HG02588 (cell line): ENCODE measurements at regions not wholly inside any gene's neighbourhood (a gene's known extent, or its start where the extent isn't known, plus 50 kb on each side); places are given as distances from the start of the nearest gene placed in this dataset.

Experiments used
- ATAC-seq: cut with Tn5 transposase; IDR thresholded peaks from one replicate; pipeline ENCODE4 v1.9.1; 2021; ENCODE audit warnings: mild to moderate bottlenecking, moderate library complexity; ENCODE audit not compliant: unreplicated experiment

DNA sequence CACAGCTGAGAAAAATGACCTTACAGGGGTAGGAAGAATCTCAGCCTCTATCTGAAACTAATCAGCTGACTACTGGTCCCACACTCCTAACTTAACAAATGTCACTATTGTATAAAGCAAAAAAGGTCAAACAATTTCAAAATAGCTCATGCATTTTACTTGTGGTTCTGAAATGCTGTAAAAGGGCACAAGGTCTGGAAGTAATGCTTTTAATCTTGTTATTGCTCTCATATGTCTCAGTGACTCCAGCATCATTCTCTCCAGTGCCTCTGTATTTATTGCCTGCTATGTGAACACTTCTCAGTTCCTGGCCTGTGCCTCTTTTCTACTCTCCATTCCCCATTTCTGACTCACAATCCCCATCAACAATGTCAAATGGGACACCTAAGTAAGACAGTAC is 937.7 kb downstream of the CDH11 start:
- ATAC-seq = no peak

DNA sequence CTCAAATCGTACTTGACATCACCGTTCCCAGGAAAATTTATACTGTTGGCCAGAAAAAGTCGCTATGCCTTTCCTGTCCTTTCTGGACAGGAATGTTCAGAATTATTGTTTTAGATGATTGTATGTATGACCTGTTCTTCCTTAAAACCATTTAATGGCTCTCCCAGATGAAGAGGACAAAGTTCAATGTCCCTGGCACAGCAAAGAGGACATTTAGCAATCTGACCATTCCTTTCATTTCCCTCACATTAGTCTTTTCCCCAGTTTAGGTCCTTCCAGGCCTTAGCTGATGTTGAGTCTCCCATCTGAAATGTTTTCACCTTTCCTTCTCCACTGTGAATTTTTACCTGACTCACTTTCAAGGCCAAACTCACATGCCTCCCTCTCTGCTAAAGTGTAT is 938.9 kb downstream of the CDH11 start:
- no peak for ATAC-seq

DNA sequence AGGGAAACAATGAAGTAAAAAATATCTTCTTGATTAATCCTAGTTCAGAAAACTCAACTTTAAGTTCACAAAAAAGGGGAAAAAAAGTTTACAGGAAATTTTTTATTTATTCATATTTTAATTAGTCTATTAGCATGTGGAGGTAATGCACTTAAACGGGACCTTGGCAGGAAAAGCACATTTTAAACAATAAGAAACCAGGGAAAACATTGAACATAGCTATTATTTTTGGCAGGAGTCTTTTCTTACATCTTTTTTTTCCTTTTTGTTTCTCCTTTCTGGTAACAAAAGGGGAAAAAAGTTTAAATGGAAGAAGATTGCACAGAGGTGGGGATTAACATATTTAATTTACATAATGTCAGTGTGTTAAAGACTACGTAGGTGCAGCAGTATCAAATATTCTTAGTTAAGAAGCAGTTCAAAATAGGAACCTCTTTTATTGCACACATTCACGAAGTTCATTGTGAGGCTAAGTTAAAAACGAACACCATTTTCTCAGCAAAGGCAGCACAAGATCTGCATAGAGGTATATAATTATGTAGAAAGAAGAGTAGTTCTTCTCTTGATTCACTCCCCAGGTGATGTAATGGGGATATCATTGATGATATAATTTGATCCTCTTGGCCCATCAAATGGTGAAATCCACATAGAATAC is 940.5 kb downstream of the CDH11 start:
- ATAC-seq = no peak

DNA sequence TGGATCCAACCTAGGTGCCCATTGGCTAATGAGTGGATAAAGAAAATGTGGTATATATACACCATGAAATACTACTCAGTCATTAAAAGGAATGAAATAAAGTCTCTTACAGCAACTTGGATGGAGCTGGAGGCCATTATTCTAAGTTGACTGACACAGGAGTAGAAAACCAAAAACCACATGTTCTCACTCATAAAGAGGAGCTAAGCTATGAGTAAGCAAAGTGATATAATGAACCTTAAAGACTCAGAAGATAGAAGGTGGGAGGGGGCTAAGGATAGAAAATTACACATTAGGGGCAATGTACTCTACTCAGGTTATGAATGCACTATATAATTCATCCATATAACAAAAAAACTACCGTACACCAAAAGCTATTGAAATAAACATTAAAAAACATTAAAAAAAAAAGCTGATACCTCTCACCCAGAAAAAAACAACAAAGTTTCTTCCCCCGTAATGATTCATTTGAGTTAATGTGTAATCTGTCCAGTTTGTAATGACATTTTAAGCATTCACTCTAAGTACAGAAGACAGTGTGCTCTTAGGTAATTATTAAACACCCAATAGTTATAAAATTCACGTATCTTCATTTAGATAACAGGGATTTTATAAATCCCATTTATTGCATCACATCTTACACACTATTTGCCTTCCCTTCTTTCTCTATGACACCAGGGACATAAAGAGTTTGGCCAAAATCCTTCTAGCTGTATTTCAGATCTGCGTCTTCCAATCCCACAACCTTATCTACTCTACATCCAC is 941.5 kb downstream of the CDH11 start:
- ATAC-seq = no peak

DNA sequence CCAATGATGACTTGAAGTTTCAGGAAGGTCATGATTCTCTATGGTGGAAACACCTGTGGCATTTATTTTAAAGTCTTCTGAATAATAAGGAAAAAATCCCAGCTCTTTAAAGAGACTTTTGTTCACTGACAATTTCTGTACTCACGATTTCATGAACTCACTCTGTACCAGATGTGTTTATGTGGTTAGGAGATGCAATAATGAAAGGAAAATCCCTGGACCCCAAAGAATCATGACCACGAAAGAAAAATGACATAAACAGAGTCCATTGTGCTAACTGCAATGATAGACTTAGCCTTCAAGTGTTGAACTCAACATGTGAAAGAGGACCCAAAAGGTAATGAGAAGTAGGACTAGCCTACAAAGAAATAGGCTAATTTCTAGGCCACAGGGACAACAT is 947.5 kb downstream of the CDH11 start:
- no peak for ATAC-seq

DNA sequence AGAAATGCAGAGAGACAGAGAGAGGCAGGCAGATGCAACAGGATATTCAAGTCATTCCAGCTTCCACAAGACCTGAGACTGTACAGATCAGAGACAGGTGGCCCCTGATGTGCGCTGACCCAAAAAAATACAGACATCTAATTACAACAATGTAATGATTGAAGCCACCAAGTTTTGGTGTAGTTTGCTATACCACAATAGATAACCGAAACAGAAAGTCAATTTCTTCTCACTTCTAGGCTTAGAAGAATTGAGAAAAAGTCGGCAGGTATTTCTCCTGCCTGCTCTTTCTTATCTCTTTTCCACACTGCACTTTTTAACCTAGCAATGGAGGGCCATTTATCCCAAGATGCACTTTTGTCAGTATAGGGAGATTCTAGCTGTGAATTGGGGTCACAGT is 949.2 kb downstream of the CDH11 start:
- ATAC-seq = no peak

DNA sequence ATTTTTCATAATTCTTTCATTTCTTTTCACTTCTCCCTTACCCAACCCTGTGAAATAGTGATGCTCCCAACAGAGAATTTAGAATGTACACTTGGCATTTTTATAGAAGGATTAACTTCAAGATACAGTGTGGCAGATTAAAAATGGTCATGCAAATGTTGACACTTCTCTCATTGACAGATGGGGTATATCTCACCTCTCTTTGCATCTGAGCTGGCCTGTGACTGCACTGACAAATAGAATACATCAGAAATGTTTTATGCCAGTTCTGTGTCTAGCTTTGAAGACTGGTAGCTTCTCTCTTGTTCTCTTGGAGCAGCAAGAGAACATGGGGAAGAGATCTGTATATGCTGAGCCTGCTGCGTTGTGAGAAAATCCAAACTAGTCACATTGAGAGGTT is 949.6 kb downstream of the CDH11 start:
- no peak for ATAC-seq

DNA sequence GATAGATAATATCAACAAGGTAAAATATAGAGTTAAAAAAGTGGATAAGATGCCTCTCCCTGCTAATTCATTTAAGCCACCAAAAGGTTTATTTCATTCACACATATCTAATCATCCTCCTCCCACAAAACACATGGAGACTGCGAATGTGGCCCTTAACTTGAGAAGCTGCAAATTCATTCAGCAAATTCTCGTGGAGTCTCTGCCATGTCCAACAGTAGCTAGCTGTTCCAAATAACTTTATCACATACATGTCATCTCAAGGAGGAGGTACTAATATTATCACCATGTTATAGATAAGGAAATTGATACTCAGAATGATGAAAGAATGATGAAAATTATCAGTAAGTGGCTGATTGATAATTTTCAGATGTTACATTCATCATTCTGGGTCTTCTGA is 950.2 kb downstream of the CDH11 start:
- no peak for ATAC-seq

DNA sequence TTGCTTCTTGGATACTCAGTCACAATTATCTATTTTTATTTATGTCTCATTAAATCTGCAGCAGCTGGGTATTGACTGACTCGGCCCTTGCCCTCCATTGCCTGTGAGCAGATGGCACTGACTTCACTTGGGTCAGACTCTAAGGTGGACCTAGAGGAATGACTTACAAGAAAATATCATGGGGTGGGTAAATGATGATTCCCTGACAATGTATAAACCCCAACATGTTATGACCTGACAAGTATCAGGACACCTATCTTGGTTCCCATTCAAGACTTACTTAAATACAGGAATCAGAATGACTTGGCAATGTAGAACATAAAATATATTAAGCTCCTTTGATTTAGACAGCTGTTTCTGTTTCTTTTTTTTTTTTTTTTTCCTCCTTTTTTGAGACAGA is 953.5 kb downstream of the CDH11 start:
- no peak for ATAC-seq

DNA sequence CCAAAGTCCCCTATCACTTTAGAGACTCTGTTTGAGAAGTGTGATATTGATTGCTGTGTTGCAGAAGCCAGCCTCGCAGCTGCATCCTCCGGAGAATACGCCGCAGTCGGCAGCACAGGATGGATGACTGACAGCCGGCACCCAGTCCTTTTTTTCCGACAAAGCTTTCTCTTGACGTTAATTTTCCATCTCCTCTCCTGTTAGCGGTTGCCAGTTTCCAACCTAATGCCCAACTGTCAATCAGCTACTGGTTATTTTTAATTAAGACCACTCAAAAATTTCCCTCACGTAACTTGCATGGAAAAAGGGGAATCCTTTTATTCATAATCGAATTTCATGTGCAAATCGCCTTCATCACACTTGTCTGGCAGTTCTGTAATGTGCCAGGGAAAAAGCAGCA is 953.9 kb downstream of the CDH11 start:
- ATAC-seq = no peak

DNA sequence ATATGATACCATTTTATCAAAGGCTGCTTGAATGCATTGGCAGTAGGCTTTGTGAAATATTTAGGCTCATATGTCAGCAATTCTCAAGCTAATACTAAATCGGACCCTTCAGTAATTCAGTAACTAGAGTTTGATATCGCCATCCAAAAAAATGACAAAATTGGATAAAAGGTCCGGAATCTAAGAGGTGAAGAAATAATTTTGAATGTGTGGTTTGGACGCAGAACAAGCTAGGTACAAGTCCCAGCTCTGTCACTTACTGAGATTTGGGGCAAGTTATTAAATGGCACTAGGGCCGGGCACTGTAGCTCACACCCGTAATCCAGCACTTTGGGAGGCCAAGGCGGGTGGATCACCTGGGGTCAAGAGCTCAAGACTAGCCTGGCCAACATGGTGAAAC is 956.5 kb downstream of the CDH11 start:
- ATAC-seq = no peak

DNA sequence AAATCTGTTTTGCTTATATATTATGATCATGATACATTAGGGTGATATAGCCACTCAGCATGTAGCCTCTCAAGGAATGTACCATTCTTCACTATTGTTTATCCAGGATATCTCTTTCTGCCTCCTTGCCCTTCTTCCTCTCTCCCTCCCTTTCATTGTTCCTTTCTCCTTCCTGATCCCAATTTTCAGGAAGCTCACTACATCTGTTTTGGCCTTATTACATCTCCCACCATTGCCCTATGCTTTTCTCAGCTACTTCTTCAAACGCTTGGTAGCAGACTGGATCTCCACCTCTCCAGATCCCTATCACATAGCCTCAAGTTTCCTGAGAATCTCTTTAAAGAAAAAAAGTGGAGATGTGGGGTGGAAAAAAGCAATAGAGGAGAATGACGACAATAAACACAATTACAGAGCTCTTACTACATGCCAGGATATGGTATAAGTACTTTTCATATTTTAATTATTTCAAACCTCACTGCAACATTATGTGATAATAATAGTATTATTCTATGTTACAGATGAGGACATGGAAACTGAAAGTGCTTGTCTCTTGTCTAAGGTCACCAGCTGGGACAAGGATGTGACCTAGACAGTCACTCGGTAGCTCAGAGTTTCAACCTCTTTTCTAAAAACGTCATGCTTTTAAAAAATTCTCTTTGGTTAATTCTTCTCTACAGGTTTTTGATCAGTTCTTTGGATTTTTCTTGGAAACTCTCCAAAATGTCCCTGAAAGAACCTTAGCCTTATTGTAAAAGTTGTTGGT is 959.1 kb downstream of the CDH11 start:
- no peak for ATAC-seq

DNA sequence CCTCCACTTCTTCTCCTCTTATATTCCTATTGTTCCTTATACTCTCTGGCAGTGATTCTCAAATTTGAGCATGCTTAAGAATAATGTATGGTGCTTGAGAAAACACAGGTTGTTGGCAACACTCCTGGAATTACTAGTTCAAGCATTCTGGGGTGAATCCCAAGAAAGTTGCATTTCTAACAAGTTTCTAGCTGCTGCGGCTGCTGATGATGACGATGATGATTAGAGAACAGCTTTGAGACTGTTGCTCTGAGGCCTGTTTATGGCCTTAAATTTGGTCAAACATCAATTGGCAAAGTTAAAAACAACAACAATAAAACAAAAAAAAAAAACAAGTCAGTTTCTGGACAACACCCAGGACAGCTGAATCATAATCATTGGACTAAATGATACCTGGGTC is 961.9 kb downstream of the CDH11 start:
- no peak for ATAC-seq

DNA sequence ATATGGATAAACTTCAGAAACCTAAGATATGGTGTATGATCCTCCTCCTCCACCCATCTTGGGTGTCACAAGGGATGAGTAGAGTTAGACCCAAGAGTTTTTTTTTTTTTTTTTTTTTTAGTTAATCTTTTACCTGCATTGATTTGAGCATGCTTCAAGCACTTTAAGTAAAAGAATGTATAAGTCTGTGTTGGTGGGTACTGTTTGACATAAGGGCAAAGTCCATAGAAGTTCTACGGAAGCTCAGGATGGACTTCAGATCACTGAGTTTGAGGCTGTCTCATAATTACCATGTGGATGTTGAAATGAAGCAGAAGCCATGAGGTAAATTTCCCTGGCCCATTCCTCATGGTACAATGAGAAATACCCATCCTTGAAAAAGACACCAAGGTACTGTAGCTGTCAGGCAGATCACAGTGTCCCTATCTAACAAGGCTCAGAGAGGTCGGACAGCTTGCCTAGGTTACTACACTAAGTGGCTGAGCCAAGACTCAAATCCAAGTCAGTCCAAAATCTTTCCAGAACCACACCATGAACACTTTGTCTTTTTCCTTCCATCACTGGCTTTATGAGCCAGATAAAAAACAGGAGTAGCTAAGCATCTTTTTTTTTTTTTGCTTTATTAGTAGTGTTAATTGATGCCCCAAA is 962.8 kb downstream of the CDH11 start:
- ATAC-seq = no peak

DNA sequence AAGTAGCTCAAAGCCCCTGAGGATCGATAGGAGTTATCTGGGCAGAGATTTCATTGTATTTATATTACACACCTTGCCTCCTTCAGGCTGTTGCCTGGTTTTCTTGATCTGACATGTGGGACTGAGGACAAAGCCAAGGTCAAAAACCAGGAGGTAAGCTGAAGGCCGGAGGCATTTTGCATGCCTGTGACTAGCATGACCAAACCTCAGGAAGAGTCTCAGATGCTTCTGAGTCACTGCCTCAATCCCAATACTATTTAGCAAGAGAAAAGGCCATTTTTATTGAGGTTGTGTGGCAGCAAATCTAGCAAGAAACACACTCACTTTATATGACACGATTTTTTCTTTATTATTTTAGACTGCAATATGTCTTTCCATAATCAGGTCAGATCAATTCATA is 968.1 kb downstream of the CDH11 start:
- ATAC-seq = no peak

DNA sequence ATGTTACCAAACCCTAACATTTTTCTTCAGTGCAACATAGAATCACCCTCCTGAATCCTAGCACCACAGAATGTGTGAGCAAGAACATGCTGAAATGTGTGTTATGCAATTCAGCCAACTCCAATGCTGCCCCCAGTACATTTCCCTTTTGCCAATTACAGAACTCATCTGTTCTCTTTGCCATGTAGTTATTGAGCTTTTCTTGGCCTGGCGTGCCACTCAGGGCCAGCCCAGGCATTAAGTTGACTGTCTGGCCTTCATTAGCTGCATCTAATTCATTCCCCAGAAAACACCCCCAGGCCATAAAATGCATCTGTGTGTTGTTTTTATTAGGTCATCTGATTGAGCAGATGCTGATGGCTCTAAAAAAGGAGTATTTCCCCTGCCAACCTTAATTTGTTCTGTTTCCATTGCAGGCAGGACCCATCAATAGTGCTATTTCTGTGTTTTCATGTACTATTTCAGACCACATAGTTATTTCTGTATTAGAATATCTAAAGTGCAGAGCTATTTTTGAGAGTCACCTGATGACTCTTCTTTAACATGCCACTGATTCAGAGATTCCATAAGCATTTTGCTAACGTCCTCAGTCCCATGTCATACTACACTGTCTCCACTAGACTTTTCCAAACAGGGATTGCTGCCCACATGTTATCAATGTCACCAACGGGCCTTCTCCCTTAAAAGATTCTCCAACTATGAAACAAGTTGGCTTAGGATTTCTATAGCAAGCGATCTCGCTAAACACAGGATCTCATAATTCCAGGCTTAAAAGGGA is 969.7 kb downstream of the CDH11 start:
- no peak for ATAC-seq

DNA sequence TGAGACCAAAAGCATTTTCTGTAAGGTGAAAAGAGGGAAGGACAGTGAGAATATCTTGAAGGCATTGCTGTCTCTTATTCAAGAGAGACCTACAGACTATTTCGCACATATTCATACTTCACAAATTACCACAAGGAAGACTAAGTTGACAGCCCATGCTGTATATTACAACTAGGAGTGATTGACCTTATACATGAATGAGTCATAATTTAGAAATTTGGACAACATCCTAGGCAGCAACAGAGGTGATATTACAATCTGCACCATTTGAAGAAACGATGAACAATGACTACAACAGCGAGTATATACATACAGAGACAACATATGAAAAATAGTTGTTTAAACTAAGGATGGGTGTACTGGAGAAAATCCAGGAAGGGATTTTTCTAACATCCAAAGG is 971.7 kb downstream of the CDH11 start:
- no peak for ATAC-seq

DNA sequence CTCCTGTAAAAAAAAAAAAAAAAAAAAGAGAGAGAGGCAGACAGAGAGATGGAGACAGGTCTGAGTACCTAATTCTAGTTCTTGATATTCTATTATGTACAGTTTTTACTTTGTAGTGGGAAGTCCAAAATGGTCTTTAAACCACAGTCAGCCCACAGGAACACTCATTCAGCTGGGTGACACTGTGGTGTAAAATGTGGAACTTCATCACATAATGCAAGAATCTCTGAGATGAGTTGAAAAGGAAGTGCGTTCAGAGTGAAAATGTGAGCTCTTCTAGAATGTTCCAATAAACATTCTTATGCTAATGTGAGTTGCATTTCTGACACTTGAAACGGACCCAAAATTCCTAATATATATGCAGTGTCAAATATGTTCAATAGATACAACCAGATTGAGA is 972.1 kb downstream of the CDH11 start:
- ATAC-seq = no peak

DNA sequence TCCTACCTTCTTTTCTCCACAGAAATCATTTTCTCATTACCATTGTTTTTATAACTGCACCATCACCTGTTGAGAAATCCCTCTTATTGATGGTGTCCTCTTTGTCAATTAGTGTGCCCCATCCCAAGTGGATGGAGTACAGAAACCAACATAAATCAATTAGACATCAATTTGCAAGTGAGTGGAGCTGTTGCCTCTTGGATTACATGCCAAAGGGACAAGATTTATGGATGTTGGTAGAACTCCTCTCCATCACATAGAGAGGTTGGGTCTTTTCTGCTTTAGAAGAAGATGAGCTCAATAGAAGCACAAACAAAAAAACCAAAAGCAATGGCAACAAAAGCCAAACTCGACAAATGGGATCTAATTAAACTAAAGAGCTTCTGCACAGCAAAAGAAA is 973.5 kb downstream of the CDH11 start:
- ATAC-seq = no peak

DNA sequence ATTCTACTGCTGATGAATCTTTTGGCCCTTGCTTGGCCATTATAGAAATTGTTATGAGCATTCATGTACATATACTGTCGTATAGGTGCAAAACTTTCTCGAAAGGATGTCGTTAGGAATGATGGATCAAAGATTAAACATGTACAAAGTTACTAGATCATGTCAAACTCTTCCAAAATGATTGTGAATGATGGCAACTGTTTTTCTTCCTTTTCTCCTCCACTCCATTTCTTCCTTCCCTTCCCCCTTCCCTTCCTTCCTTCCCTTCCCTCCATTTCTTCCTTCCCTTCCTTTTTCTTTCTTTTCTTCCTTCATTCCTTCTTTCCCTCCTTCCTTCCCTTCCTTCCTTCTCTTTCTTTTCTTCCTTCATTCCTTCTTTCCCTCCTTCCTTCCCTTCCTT is 973.9 kb downstream of the CDH11 start:
- ATAC-seq = no peak

DNA sequence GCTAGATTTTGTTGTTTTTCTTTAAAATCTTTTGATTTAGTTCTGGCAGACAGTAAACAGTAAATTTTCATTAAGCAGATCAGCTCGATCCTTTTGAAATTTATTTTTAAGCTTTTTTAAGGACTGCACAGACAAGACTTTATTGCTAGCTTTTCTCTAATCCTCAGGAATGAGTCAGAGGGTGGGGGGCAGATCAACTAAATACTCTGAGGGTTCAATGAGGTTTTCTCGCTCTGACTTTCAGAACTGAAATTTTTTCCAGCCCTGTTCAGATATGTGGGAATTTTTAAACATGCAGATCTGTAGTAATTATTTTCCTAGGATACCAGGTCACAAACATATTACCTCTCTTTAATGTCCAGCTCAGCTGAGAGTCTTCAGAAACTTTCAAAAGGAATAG is 977.2 kb downstream of the CDH11 start:
- no peak for ATAC-seq
